Subcutaneous abdominal adipose tissue (tissue), 5 donors: ENCODE measurements at regions not wholly inside any gene's neighbourhood (a gene's known extent, or its start where the extent isn't known, plus 50 kb on each side); places are given as distances from the start of the nearest gene placed in this dataset.

Experiments
- H3K27ac ChIP-seq: one replicate; pipeline ENCODE4 v1.7.0; 2013; ENCODE audit warnings: low read depth, mild to moderate bottlenecking, inconsistent platforms, low read length, moderate library complexity
- H3K27me3 ChIP-seq, 5 donors: one replicate each; pipeline ENCODE4 v1.7.0; 2013; ENCODE audit warnings: low read length in 5 of 5, inconsistent platforms in 1 of 5; ENCODE audit not compliant: control insufficient read depth in 5 of 5, insufficient read depth in 4 of 5
- H3K36me3 ChIP-seq, 5 donors: one replicate each; pipeline ENCODE4 v1.7.0; 2013; ENCODE audit warnings: low read length in 5 of 5; ENCODE audit not compliant: control insufficient read depth in 5 of 5, insufficient read depth in 5 of 5
- H3K4me1 ChIP-seq, 5 donors: one replicate each; pipeline ENCODE4 v1.7.0; 2013; ENCODE audit warnings: low read length in 5 of 5, mild to moderate bottlenecking in 3 of 5, moderate library complexity in 1 of 5; ENCODE audit not compliant: control insufficient read depth in 5 of 5, insufficient read depth in 5 of 5
- H3K4me3 ChIP-seq, 5 donors: one replicate each; pipeline ENCODE4 v1.7.0; 2013; ENCODE audit warnings: low read length in 5 of 5, low read depth in 1 of 5
- H3K9ac ChIP-seq, 5 donors: one replicate each; pipeline ENCODE4 v1.7.0; 2013; ENCODE audit warnings: low read length in 5 of 5, mild to moderate bottlenecking in 4 of 5, moderate library complexity in 3 of 5
- H3K9me3 ChIP-seq, 5 donors: one replicate each; pipeline ENCODE4 v1.7.0; 2013; ENCODE audit warnings: low read length in 5 of 5; ENCODE audit not compliant: control insufficient read depth in 5 of 5
- donor health status: healthy.
- donor health status: healthy.
- donor health status: healthy.
- donor health status: healthy.
- donor health status: healthy.

- peaks cover 2 to 33% (median 24%) of the 10 kb centered on the region in 5 donors for H3K4me1 ChIP-seq
- no peaks in the 10 kb centered on the region for H3K36me3 ChIP-seq
- no peaks in the 10 kb centered on the region for H3K9me3 ChIP-seq
- H3K27me3 ChIP-seq: peaks cover 0 to 5% (median 0%) of the 10 kb centered on the region in 5 donors
- H3K9ac ChIP-seq: no peak overlapping the region
- H3K4me3 ChIP-seq: no peak overlapping the region
- no peak overlapping the region for H3K27ac ChIP-seq
These were observed 120.1 kb upstream of the ZMIZ1 start for GRCh38 chr10:78948621-78949030.

- peaks cover 2 to 14% (median 12%) of the 10 kb centered on the region in 5 donors for H3K4me1 ChIP-seq
- no peak overlapping the region for H3K4me3 ChIP-seq
- H3K9ac ChIP-seq: no peak overlapping the region
- peaks cover 0 to 5% (median 0%) of the 10 kb centered on the region in 5 donors for H3K27me3 ChIP-seq
- no peak overlapping the region for H3K27ac ChIP-seq
- H3K9me3 ChIP-seq: no peaks in the 10 kb centered on the region
- H3K36me3 ChIP-seq: no peaks in the 10 kb centered on the region
These were observed 117.8 kb upstream of the ZMIZ1 start for GRCh38 chr10:78950656-78951587.

- Histone ChIP-seq H3K27ac (no peak overlapping the region), H3K4me3 (no peak overlapping the region), H3K27me3 (peaks cover 0 to 5% (median 0%) of the 10 kb centered on the region in 5 donors), H3K9ac (no peak overlapping the region), H3K4me1 (peaks cover 2 to 10% (median 7%) of the 10 kb centered on the region in 5 donors), H3K9me3 (no peaks in the 10 kb centered on the region), H3K36me3 (no peaks in the 10 kb centered on the region)
These were observed 116.7 kb upstream of the ZMIZ1 start for GRCh38 chr10:78952030-78952429.

GRCh38 chr10:78952686-78953085 is 116.1 kb upstream of the ZMIZ1 start:
- Histone ChIP-seq H3K9me3 (no peaks in the 10 kb centered on the region), H3K27me3 (peaks cover 0 to 5% (median 0%) of the 10 kb centered on the region in 5 donors), H3K4me1 (peaks cover 2 to 10% (median 7%) of the 10 kb centered on the region in 5 donors), H3K4me3 (no peak overlapping the region), H3K36me3 (no peaks in the 10 kb centered on the region), H3K9ac (no peak overlapping the region), H3K27ac (no peak overlapping the region)

- Histone ChIP-seq H3K4me3 (no peak overlapping the region), H3K4me1 (peaks cover 2 to 10% (median 7%) of the 10 kb centered on the region in 5 donors), H3K27me3 (peaks cover 0 to 5% (median 0%) of the 10 kb centered on the region in 5 donors), H3K9me3 (no peaks in the 10 kb centered on the region), H3K27ac (no peak overlapping the region), H3K36me3 (no peaks in the 10 kb centered on the region), H3K9ac (no peak overlapping the region)
These were observed 115.5 kb upstream of the ZMIZ1 start for GRCh38 chr10:78953113-78953798.

- Histone ChIP-seq H3K4me3 (no peak overlapping the region), H3K27me3 (peaks cover 0 to 5% (median 0%) of the 10 kb centered on the region in 5 donors), H3K9ac (no peak overlapping the region), H3K9me3 (no peaks in the 10 kb centered on the region), H3K4me1 (peaks cover 2 to 10% (median 7%) of the 10 kb centered on the region in 5 donors), H3K27ac (no peak overlapping the region), H3K36me3 (no peaks in the 10 kb centered on the region)
These were observed 114.9 kb upstream of the ZMIZ1 start for GRCh38 chr10:78953799-78954297.

GRCh38 chr10:78954689-78955088 is 114.1 kb upstream of the ZMIZ1 start:
- Histone ChIP-seq H3K9me3 (no peaks in the 10 kb centered on the region), H3K4me1 (peaks cover 2 to 11% (median 7%) of the 10 kb centered on the region in 5 donors), H3K27me3 (peaks cover 0 to 5% (median 0%) of the 10 kb centered on the region in 5 donors), H3K27ac (no peak overlapping the region), H3K4me3 (no peak overlapping the region), H3K36me3 (no peaks in the 10 kb centered on the region), H3K9ac (no peak overlapping the region)

- Histone ChIP-seq H3K9ac (no peak overlapping the region), H3K4me3 (no peak overlapping the region), H3K27me3 (peaks cover 0 to 5% (median 0%) of the 10 kb centered on the region in 5 donors), H3K4me1 (peaks cover 2 to 17% (median 11%) of the 10 kb centered on the region in 5 donors), H3K9me3 (no peaks in the 10 kb centered on the region), H3K27ac (no peak overlapping the region), H3K36me3 (no peaks in the 10 kb centered on the region)
These were observed 113.6 kb upstream of the ZMIZ1 start for GRCh38 chr10:78955206-78955605.

GRCh38 chr10:78956391-78956790 is 112.4 kb upstream of the ZMIZ1 start:
- Histone ChIP-seq H3K9ac (no peak overlapping the region), H3K9me3 (no peaks in the 10 kb centered on the region), H3K4me3 (no peak overlapping the region), H3K36me3 (no peaks in the 10 kb centered on the region), H3K4me1 (peaks cover 4 to 28% (median 22%) of the 10 kb centered on the region in 5 donors), H3K27ac (no peak overlapping the region), H3K27me3 (no peaks in the 10 kb centered on the region)
